OCI-LY3 (cell line): ENCODE measurements at regions not wholly inside any gene's neighbourhood (a gene's known extent, or its start where the extent isn't known, plus 50 kb on each side); places are given as distances from the start of the nearest gene placed in this dataset.

ENCODE experiments used
- H2AFZ ChIP-seq: fragments of 200-600, 300-600 bp; shearing (Covaris generic); 2 replicates; pipeline ENCODE4 v1.6.0; 2014; ENCODE audit warnings: antibody characterized with exemption, low read depth, low read length
- H3K27ac ChIP-seq: fragments of 200-600, 300-600 bp; sonication (generic); 2 replicates; pipeline ENCODE4 v1.5.1; 2014; ENCODE audit warnings: mild to moderate bottlenecking, low read length, moderate library complexity, mixed read lengths
- H3K27me3 ChIP-seq: fragments of 200-600, 300-600 bp; sonication (generic); 2 replicates; pipeline ENCODE4 v1.6.1; 2014; ENCODE audit warnings: low read depth, low read length, mixed read lengths
- H3K36me3 ChIP-seq: fragments of 200-600, 300-600 bp; sonication (generic); replicated peaks from 2 replicates; pipeline ENCODE3; 2014; ENCODE audit warnings: low read depth, low read length, mixed read lengths
- H3K4me1 ChIP-seq: fragments of 300-600, 200-600 bp; sonication (generic); 2 replicates; pipeline ENCODE4 v1.6.1; 2014; ENCODE audit warnings: low read length, mixed read lengths
- H3K4me2 ChIP-seq: fragments of 200-600, 300-600 bp; sonication (generic); 2 replicates; pipeline ENCODE4 v1.6.1; 2014; ENCODE audit warnings: low read length, mixed read lengths
- H3K4me3 ChIP-seq: fragments of 300-600, 200-600 bp; sonication (generic); 2 replicates; pipeline ENCODE4 v1.5.1; 2014; ENCODE audit warnings: antibody characterized with exemption, mild to moderate bottlenecking, low read length, moderate library complexity
- H3K79me2 ChIP-seq: fragments of 300-600, 200-600 bp; shearing (Covaris generic); 2 replicates; pipeline ENCODE4 v1.6.1; 2014; ENCODE audit warnings: mild to moderate bottlenecking, low read length, mixed read lengths
- H3K9ac ChIP-seq: fragments of 300-600, 200-600 bp; shearing (Covaris generic); 2 replicates; pipeline ENCODE4 v1.6.0; 2014; ENCODE audit warnings: mild to moderate bottlenecking, low read length, moderate library complexity
- H3K9me3 ChIP-seq: fragments of 200-600, 300-600 bp; shearing (Covaris generic); 2 replicates; pipeline ENCODE4 v1.6.1; 2014; ENCODE audit warnings: low read length, mixed read lengths; ENCODE audit not compliant: insufficient read depth
- H4K20me1 ChIP-seq: fragments of 200-600, 300-600 bp; sonication (generic); 2 replicates; pipeline ENCODE4 v1.6.1; 2016; ENCODE audit warnings: low read length, mixed read lengths; ENCODE audit not compliant: insufficient read depth
- CTCF ChIP-seq: fragments of 200-600, 300-600 bp; sonication (generic); IDR thresholded peaks from 2 replicates; pipeline ENCODE4 v1.5.1; 2014; ENCODE audit warnings: antibody characterized with exemption, low read length, low read depth
- EZH2phosphoT487 ChIP-seq: fragments of 200-600 bp; shearing (Covaris generic); IDR thresholded peaks from 2 replicates; pipeline ENCODE4 v1.6.1; 2018; ENCODE audit warnings: antibody characterized with exemption, mixed run types, low read depth

DNA sequence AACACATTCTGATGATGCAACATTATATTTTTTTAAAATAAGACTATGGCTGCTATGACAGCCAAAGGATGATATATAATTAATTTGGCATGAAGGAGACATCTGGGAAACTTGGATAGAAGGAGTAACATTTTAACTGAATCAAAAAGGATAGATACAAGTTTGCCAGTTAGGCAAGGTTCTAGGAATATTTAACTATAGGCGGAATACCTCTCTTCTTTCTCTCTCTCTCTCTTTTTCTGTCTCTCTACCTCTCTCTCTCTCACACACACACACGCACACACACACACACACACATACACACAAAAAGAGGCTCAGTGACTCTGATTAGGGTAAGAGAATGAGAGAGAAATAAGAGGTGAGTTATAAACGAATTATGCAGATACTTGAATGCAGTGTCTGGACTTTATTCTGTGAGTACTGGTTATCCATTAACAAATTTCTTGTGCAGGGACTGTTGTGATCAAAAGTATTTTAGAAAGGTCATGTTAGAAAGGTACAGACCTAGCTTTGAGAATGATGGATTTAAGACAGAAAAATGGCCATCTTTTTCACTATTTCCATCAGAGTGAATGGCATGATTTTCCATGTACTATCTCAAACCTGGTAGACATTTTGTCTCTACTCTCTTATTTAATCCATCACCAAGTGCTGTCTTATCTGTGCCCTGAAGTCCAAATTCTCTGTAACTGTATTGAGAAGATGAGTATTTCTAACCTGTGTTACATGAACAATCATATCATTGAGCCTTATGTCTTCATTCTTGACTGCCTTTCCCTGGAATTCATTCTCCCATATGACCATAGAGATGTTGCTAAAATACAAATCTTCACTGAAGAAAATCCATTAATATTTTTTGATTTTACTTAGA is 1106.9 kb upstream of the ADGRL4 start:
- Histone ChIP-seq H3K4me1 (no peaks in the 10 kb centered on the region), H3K4me2 (no peak overlapping the region), H3K4me3 (no peak overlapping the region), H3K9me3 (no peaks in the 10 kb centered on the region), H4K20me1 (no peaks in the 10 kb centered on the region), H3K36me3 (no peaks in the 10 kb centered on the region), H3K27ac (no peak overlapping the region), H3K79me2 (no peaks in the 10 kb centered on the region), H3K27me3 (no peaks in the 10 kb centered on the region), H3K9ac (no peak overlapping the region), H2AFZ (no peak overlapping the region)
- no peak for TF ChIP-seq EZH2phosphoT487
- no peak for TF ChIP-seq CTCF

DNA sequence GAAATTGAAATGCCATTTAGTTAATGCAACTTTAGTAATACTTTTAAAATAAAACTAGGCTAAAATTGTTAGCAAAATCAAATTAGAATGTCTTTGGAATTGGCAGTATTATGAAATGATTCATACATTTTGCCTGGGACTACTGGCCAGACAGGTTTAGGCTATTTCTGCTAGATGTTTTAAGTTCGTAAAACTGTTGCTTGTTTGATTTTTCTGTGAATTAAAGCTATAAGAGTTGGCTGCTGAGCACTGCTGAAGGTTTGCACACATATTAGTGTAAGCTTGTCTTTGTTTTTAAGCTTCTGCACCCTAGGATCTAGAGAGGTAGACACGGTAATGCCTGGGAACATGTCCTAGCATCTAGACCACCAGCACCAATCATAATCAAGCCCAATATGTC is 1094.6 kb upstream of the ADGRL4 start:
- no peaks in the 10 kb centered on the region for H3K27me3 ChIP-seq
- H3K4me3 ChIP-seq: no peak overlapping the region
- H3K4me1 ChIP-seq: no peaks in the 10 kb centered on the region
- H2AFZ ChIP-seq: no peak overlapping the region
- H3K36me3 ChIP-seq: no peaks in the 10 kb centered on the region
- H3K9me3 ChIP-seq: no peaks in the 10 kb centered on the region
- no peak overlapping the region for H3K27ac ChIP-seq
- no peak overlapping the region for H3K4me2 ChIP-seq
- no peaks in the 10 kb centered on the region for H4K20me1 ChIP-seq
- H3K79me2 ChIP-seq: no peaks in the 10 kb centered on the region
- no peak overlapping the region for H3K9ac ChIP-seq
- TF ChIP-seq EZH2phosphoT487 (no peak), CTCF (no peak)

DNA sequence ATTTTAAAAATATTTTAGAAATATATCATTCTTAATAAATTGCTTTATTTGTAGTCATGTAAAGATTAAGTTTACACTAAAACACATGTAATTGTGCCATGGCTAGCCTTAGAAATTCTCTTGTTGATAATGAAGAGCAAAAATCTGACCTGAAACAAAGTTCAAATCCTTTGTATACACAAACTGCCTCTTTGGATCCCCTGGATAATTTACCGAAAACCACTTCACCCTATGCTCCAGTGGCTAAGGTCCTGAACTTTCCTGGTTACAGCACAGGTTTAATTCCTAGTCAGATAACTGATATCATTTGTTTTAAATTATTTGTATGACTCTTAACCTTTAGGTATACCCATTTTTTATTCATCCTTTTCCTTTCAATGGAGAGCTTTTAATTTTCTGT is 1093.2 kb upstream of the ADGRL4 start:
- no peaks in the 10 kb centered on the region for H3K4me1 ChIP-seq
- H3K27me3 ChIP-seq: no peaks in the 10 kb centered on the region
- H3K4me2 ChIP-seq: no peak overlapping the region
- no peak overlapping the region for H2AFZ ChIP-seq
- no peak overlapping the region for H3K27ac ChIP-seq
- H3K36me3 ChIP-seq: no peaks in the 10 kb centered on the region
- H3K9me3 ChIP-seq: no peaks in the 10 kb centered on the region
- no peaks in the 10 kb centered on the region for H4K20me1 ChIP-seq
- no peak for TF ChIP-seq EZH2phosphoT487
- TF ChIP-seq CTCF: no peak
- no peak overlapping the region for H3K9ac ChIP-seq
- no peaks in the 10 kb centered on the region for H3K79me2 ChIP-seq
- no peak overlapping the region for H3K4me3 ChIP-seq

DNA sequence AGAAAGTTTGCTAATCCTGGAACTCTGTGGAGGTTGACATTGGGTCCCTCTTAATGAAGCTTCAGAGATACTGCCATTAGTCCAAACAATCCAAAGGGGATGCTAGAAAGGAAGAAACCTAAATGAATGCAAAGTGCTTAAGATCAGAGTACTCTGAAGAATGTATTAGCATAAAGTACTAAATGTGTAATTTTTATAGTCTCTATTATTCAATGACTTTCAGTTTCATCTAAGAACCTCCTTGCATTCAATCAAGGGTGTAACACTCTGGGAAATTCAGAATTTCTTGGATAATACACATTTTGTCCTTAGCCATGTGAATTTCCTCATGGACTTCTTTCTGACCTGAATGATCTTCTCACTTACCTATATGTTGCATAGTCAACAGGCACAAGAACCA is 1078.5 kb upstream of the ADGRL4 start:
- no peak for TF ChIP-seq EZH2phosphoT487
- TF ChIP-seq CTCF: no peak

More for the DNA sequence above, 1078.5 kb upstream of the ADGRL4 start:
- Histone ChIP-seq H3K27me3 (no peaks in the 10 kb centered on the region), H3K4me2 (no peak overlapping the region), H3K36me3 (no peaks in the 10 kb centered on the region), H4K20me1 (no peaks in the 10 kb centered on the region), H3K9ac (no peak overlapping the region), H3K27ac (no peak overlapping the region), H3K79me2 (no peaks in the 10 kb centered on the region), H3K9me3 (no peaks in the 10 kb centered on the region), H3K4me3 (no peak overlapping the region), H2AFZ (no peak overlapping the region), H3K4me1 (no peaks in the 10 kb centered on the region)
